SK-N-SH (cell line): ENCODE measurements at regions not wholly inside any gene's neighbourhood (a gene's known extent, or its start where the extent isn't known, plus 50 kb on each side); places are given as distances from the start of the nearest gene placed in this dataset.

Experiments
- CTCF ChIA-PET: fragments of 300-600, 350-600 bp; formaldehyde crosslinking; extraction: SDS; loops from one replicate; lab custom pipeline; 2021; lab: Yijun Ruan, JAX
- POLR2A ChIA-PET: fragments of 350-600 bp; sonication (Branson Sonifier 250); formaldehyde crosslinking; extraction: SDS; loops from one replicate; lab custom pipeline; 2020; ENCODE audit warnings: antibody characterized with exemption, inconsistent platforms; lab: Yijun Ruan, JAX
- DNase-seq: peaks from one replicate; pipeline ENCODE4 v3.0.0; 2012
- H2AFZ ChIP-seq: fragments of 200-600 bp; sonication (generic); 2 replicates; pipeline ENCODE4 v1.8.1; 2016; ENCODE audit warnings: antibody characterized with exemption, mild to moderate bottlenecking, low read depth
- H3F3A ChIP-seq: fragments of 200-600 bp; sonication (generic); replicated peaks from 2 replicates; pipeline ENCODE3; 2016; ENCODE audit warnings: antibody characterized with exemption, mild to moderate bottlenecking; ENCODE audit not compliant: insufficient read depth
- H3K27ac ChIP-seq, 2 experiments: fragments of 200-500 bp in 1 of 2; fragments of 200-600 bp in 1 of 2; sonication (Bioruptor generic) in 1 of 2; sonication (generic), shearing (Covaris generic) in 1 of 2; 2 replicates each; pipeline versions ENCODE4 v1.5.1 to v1.6.1; 2014 to 2016; ENCODE audit warnings: low read depth in 2 of 2, inconsistent platforms in 1 of 2, low read length in 1 of 2, mild to moderate bottlenecking in 1 of 2, mixed read lengths in 1 of 2
- H3K27me3 ChIP-seq: fragments of 200-600 bp; sonication (generic), shearing (Covaris generic); 2 replicates; pipeline ENCODE4 v1.6.1; 2016; ENCODE audit warnings: mixed run types; ENCODE audit not compliant: insufficient read depth
- H3K36me3 ChIP-seq, 2 experiments: fragments of 200-500 bp in 1 of 2; fragments of 200-600 bp in 1 of 2; sonication (Bioruptor generic) in 1 of 2; sonication (generic) in 1 of 2; replicated peaks in 1 of 2; 2 replicates each; pipeline versions ENCODE3 to v1.5.1; 2014 to 2016; ENCODE audit warnings: low read length in 1 of 2, mild to moderate bottlenecking in 1 of 2; ENCODE audit not compliant: insufficient read depth in 2 of 2, control insufficient read depth in 1 of 2
- H3K4me1 ChIP-seq, 2 experiments: fragments of 200-500 bp in 1 of 2; fragments of 200-600 bp in 1 of 2; sonication (Bioruptor generic) in 1 of 2; sonication (generic), shearing (Covaris generic) in 1 of 2; 2 replicates each; pipeline versions ENCODE4 v1.5.1 to v1.6.1; 2014 to 2016; ENCODE audit warnings: low read depth in 1 of 2, low read length in 1 of 2, mixed run types in 1 of 2; ENCODE audit not compliant: insufficient read depth in 2 of 2, control insufficient read depth in 1 of 2
- H3K4me2 ChIP-seq: fragments of 200-600 bp; sonication (generic), shearing (Covaris generic); 2 replicates; pipeline ENCODE4 v1.6.1; 2017; ENCODE audit warnings: mixed run types
- H3K4me3 ChIP-seq, 2 experiments: fragments of 200-500 bp in 1 of 2; fragments of 200-600 bp in 1 of 2; sonication (Bioruptor generic) in 1 of 2; sonication (generic), shearing (Covaris generic) in 1 of 2; 2 replicates each; pipeline versions ENCODE4 v1.5.1 to v1.8.1; 2014 to 2016; ENCODE audit warnings: low read depth in 2 of 2, inconsistent platforms in 1 of 2, low read length in 1 of 2, mild to moderate bottlenecking in 1 of 2, mixed read lengths in 1 of 2, moderate library complexity in 1 of 2
- H3K79me2 ChIP-seq: fragments of 200-600 bp; sonication (generic); 2 replicates; pipeline ENCODE4 v1.8.1; 2017; ENCODE audit warnings: mild to moderate bottlenecking; ENCODE audit not compliant: insufficient read depth
- H3K9ac ChIP-seq: fragments of 200-600 bp; sonication (generic); 2 replicates; pipeline ENCODE4 v1.6.1; 2017; ENCODE audit warnings: mixed run types
- H3K9me2 ChIP-seq: fragments of 200-600 bp; sonication (generic); 2 replicates; pipeline ENCODE4 v1.6.1; 2017; ENCODE audit warnings: mixed run types
- H3K9me3 ChIP-seq: fragments of 200-600 bp; sonication (generic); 2 replicates; pipeline ENCODE4 v1.6.1; 2017; ENCODE audit warnings: mixed run types, mild to moderate bottlenecking, moderate library complexity
- H4K20me1 ChIP-seq: fragments of 200-600 bp; sonication (generic); 2 replicates; pipeline ENCODE4 v1.6.1; 2017; ENCODE audit warnings: mild to moderate bottlenecking, mixed run types; ENCODE audit not compliant: insufficient read depth
- EP300 ChIP-seq, 2 experiments: IDR thresholded peaks; 2 replicates each; pipeline versions ENCODE4 v1.4.0 to v1.6.1; 2012; ENCODE audit warnings: borderline replicate concordance in 1 of 2, low read depth in 1 of 2, low read length in 1 of 2
- EZH2phosphoT487 ChIP-seq: fragments of 200-600 bp; sonication (generic); IDR thresholded peaks from 2 replicates; pipeline ENCODE4 v1.6.1; 2017; ENCODE audit warnings: low read depth, mixed run types, mild to moderate bottlenecking, antibody characterized with exemption, moderate library complexity, borderline replicate concordance
- FOSL2 ChIP-seq: IDR thresholded peaks from 2 replicates; pipeline ENCODE4 v1.4.0; 2012; ENCODE audit warnings: low read depth, mild to moderate bottlenecking, moderate library complexity, borderline replicate concordance
- FOXJ3 ChIP-seq: sonication (generic); formaldehyde crosslinking; IDR thresholded peaks from 2 replicates; pipeline ENCODE4 v1.5.1; 2020; ENCODE audit warnings: mild to moderate bottlenecking, missing genetic modification reagents
- GATA2 ChIP-seq: sonication (generic); formaldehyde crosslinking; IDR thresholded peaks from 2 replicates; pipeline ENCODE4 v1.5.0; 2020; ENCODE audit warnings: mild to moderate bottlenecking, missing genetic modification reagents
- MXI1 ChIP-seq: IDR thresholded peaks from 2 replicates; pipeline ENCODE4 v1.6.1; 2012; ENCODE audit warnings: mild to moderate bottlenecking, low read depth, low read length, improper control_type of control experiment
- NFIC ChIP-seq: IDR thresholded peaks from 2 replicates; pipeline ENCODE4 v1.4.0; 2012; ENCODE audit warnings: borderline replicate concordance
- NRF1 ChIP-seq: IDR thresholded peaks from 2 replicates; pipeline ENCODE4 v1.6.1; 2012; ENCODE audit warnings: low read depth, mild to moderate bottlenecking, low read length
- SIN3A ChIP-seq: IDR thresholded peaks from 2 replicates; pipeline ENCODE4 v1.6.1; 2012; ENCODE audit warnings: low read depth, mild to moderate bottlenecking, low read length, moderate library complexity, borderline replicate concordance
- SMC3 ChIP-seq: IDR thresholded peaks from 2 replicates; pipeline ENCODE4 v1.6.1; 2012; ENCODE audit warnings: low read depth, low read length, improper control_type of control experiment
- TAF1 ChIP-seq: IDR thresholded peaks from 2 replicates; pipeline ENCODE4 v1.6.1; 2012; ENCODE audit warnings: low read depth, mild to moderate bottlenecking, low read length, moderate library complexity, borderline replicate concordance
- TCF12 ChIP-seq: IDR thresholded peaks from 2 replicates; pipeline ENCODE4 v1.4.0; 2012
- TEAD4 ChIP-seq: IDR thresholded peaks from 2 replicates; pipeline ENCODE4 v1.4.0; 2012; ENCODE audit warnings: mild to moderate bottlenecking, borderline replicate concordance; ENCODE audit not compliant: insufficient read depth
- USF1 ChIP-seq: IDR thresholded peaks from 2 replicates; pipeline ENCODE4 v1.4.0; 2012; ENCODE audit warnings: low read depth, borderline replicate concordance
- USF2 ChIP-seq: fragments of 150-350 bp; IDR thresholded peaks from 2 replicates; pipeline ENCODE4 v1.6.1; 2017; ENCODE audit warnings: antibody characterized with exemption, low read length, low read depth, borderline replicate concordance
- WGBS: methylation state at CpG from one replicate; pipeline ENCODE4 v1.1.6; 2017; ENCODE audit warnings: low lambda C conversion rate; 5-methylcytosine and 5-hydroxymethylcytosine counted together
- TF ChIP-seq, protein P1 (sequence below): IDR thresholded peaks from 2 replicates; pipeline ENCODE4 v1.6.1; 2012; ENCODE audit warnings: mild to moderate bottlenecking, low read depth, low read length, moderate library complexity
- TF ChIP-seq, protein P2 (sequence below): IDR thresholded peaks from 2 replicates; pipeline ENCODE4 v1.4.0; 2012; ENCODE audit warnings: low read depth
- TF ChIP-seq, protein P3 (sequence below): IDR thresholded peaks from 2 replicates; pipeline ENCODE4; 2012

DNA sequence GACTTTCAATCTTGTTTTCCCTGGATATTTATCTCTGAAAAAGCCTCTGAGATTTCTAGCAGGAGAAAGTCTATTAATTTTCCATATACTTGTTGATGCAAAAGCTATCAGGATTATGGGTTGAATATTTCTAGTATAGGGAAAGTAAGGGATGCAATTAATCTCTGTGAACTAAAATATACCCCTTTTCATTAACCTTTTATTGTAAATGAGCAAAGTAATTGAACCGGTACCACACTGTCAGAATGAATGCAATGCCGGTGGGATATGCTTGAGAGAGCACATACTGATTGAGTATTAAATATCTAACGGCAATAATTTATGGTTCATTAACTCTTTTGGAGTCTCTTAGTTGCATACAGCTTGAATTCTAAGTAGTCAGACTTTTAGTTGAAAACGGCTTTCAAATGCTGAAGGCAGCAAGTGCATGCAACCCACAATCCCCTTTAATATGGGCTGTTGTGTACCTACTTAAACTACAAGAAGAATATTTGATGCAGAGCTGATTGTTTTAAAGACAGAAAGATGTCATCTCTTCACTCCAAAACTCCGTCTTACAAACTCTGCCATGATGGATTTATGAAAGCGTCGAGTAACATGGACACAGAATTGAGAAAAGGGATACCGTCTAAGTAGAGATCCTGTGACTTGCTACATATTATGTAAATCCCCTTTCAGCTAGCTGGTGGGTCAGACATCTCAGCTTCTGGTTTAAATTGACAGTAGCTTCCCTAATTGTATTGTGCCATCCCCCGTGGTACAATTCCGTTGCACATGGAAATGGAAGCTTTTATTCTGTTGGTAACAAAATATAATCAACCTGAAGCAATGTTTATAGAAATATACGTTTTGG is 141.3 kb upstream of the CDH8 start:
- POLR2A ChIA-PET: no interaction called here
- Histone ChIP-seq H3F3A (no peaks in the 10 kb centered on the region), H2AFZ (no peak overlapping the region), H3K79me2 (no peaks in the 10 kb centered on the region), H3K36me3 (no peaks in the 10 kb centered on the region), H3K4me3 (no peak overlapping the region), H3K4me2 (no peak overlapping the region), H3K4me1 (no peaks in the 10 kb centered on the region), H3K27ac (no peak overlapping the region), H4K20me1 (no peaks in the 10 kb centered on the region), H3K9me3 (no peaks in the 10 kb centered on the region), H3K9me2 (no peaks in the 10 kb centered on the region), H3K27me3 (no peaks in the 10 kb centered on the region), H3K9ac (no peak overlapping the region)
- TF ChIP-seq, protein P1, sequence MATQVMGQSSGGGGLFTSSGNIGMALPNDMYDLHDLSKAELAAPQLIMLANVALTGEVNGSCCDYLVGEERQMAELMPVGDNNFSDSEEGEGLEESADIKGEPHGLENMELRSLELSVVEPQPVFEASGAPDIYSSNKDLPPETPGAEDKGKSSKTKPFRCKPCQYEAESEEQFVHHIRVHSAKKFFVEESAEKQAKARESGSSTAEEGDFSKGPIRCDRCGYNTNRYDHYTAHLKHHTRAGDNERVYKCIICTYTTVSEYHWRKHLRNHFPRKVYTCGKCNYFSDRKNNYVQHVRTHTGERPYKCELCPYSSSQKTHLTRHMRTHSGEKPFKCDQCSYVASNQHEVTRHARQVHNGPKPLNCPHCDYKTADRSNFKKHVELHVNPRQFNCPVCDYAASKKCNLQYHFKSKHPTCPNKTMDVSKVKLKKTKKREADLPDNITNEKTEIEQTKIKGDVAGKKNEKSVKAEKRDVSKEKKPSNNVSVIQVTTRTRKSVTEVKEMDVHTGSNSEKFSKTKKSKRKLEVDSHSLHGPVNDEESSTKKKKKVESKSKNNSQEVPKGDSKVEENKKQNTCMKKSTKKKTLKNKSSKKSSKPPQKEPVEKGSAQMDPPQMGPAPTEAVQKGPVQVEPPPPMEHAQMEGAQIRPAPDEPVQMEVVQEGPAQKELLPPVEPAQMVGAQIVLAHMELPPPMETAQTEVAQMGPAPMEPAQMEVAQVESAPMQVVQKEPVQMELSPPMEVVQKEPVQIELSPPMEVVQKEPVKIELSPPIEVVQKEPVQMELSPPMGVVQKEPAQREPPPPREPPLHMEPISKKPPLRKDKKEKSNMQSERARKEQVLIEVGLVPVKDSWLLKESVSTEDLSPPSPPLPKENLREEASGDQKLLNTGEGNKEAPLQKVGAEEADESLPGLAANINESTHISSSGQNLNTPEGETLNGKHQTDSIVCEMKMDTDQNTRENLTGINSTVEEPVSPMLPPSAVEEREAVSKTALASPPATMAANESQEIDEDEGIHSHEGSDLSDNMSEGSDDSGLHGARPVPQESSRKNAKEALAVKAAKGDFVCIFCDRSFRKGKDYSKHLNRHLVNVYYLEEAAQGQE: no peak
- TF ChIP-seq, protein P2, sequence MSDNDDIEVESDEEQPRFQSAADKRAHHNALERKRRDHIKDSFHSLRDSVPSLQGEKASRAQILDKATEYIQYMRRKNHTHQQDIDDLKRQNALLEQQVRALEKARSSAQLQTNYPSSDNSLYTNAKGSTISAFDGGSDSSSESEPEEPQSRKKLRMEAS: no peak
- TF ChIP-seq GATA2 (no peak), MXI1 (no peak), FOSL2 (no peak), TCF12 (no peak), FOXJ3 (CRISPR knock-in tag) (no peak), EZH2phosphoT487 (no peak)
- no peak for DNase-seq
- CTCF ChIA-PET: interaction anchor here (0.9 to 1.7 kb wide), 2 partner anchors 13 to 127 kb away, joined by 3 to 4 read pairs; no protein-coding TSS in a partner anchor
- 54% methylated on average over 11 of the region's 11 CpGs for WGBS

DNA sequence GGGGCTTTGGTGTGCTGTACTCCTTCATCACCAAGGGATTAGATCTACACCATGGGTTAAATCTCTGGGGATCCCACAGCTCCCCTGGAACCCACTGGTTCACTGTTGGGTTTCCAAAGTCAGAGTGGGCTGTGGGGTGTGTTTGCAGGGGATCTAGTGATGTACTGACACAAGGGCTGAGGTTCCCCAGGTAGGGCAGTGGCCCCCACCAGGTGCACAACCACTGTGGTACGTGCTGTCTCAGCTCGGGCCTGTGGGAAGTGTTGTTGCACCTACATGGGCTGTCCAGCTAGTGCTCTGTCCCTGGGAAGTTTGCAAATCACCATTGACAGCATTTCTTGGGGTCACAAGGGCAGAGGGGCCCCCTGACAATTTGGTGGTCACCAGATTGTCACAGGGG is 134.4 kb upstream of the CDH8 start:
- H3K9me2 ChIP-seq: no peaks in the 10 kb centered on the region
- no peaks in the 10 kb centered on the region for H3K9me3 ChIP-seq
- ChIA-PET CTCF (interaction anchor here (1.5 kb wide), 1 partner anchor 20 kb away, joined by 4 read pairs; no protein-coding TSS in a partner anchor), POLR2A (no interaction called here)
- no peak overlapping the region for H2AFZ ChIP-seq
- WGBS: no CpG with 5 or more reads among the region's 2 CpGs
- H3K36me3 ChIP-seq: no peaks in the 10 kb centered on the region
- no peaks in the 10 kb centered on the region for H3K27me3 ChIP-seq
- DNase-seq: no peak
- no peak overlapping the region for H3K4me3 ChIP-seq
- no peak overlapping the region for H3K4me2 ChIP-seq
- H3K27ac ChIP-seq: no peak overlapping the region
- no peaks in the 10 kb centered on the region for H3K79me2 ChIP-seq
- no peaks in the 10 kb centered on the region for H3K4me1 ChIP-seq
- H3F3A ChIP-seq: no peaks in the 10 kb centered on the region
- no peak overlapping the region for H3K9ac ChIP-seq
- H4K20me1 ChIP-seq: no peaks in the 10 kb centered on the region
- TF ChIP-seq SMC3: no peak
- TF ChIP-seq NRF1: no peak
- no peak for TF ChIP-seq SIN3A
- TF ChIP-seq NFIC: no peak
- TF ChIP-seq TEAD4: no peak
- TF ChIP-seq MXI1: no peak
- TF ChIP-seq, protein P3, sequence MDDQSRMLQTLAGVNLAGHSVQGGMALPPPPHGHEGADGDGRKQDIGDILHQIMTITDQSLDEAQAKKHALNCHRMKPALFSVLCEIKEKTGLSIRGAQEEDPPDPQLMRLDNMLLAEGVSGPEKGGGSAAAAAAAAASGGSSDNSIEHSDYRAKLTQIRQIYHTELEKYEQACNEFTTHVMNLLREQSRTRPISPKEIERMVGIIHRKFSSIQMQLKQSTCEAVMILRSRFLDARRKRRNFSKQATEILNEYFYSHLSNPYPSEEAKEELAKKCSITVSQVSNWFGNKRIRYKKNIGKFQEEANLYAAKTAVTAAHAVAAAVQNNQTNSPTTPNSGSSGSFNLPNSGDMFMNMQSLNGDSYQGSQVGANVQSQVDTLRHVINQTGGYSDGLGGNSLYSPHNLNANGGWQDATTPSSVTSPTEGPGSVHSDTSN: no peak
- TF ChIP-seq USF2: no peak
- TF ChIP-seq USF1: no peak
- TF ChIP-seq EZH2phosphoT487: no peak
- no peak for TF ChIP-seq TAF1
- TF ChIP-seq EP300 (IDR thresholded peaks at IDR 0.05; ENCODE audit: borderline replicate concordance in 1 of 2, low read depth in 1 of 2, low read length in 1 of 2): no peak
